Cardiac septum (tissue), 1 donor: ENCODE measurements at regions not wholly inside any gene's neighbourhood (a gene's known extent, or its start where the extent isn't known, plus 50 kb on each side); places are given as distances from the start of the nearest gene placed in this dataset.
"Not testable (repeated sequence)": the region's sequence is repeated elsewhere in the genome, so short reads cannot be mapped to it uniquely, and the experiment has no call there.

Source experiments
- DNase-seq: peaks from one replicate; pipeline ENCODE4 v3.0.0-alpha.2; 2020; ENCODE audit warnings: low spot score
- intact Hi-C: fragments of 100-400 bp; cut with DNase I; formaldehyde crosslinking; loops from one replicate; pipeline ENCODE4 v1.14.0; 2022
- donor health status: DM: no; HTN: no; CAD: no.

GRCh38 chr3:177481329-177481728 is 284.0 kb upstream of the TBL1XR1 start:
- no peak for DNase-seq
- intact Hi-C loops, result no loop called here

- intact Hi-C loops, result no loop called here
- DNase-seq, result no peak
Measured at GRCh38 chr3:177482048-177482691, 284.9 kb upstream of the TBL1XR1 start.

GRCh38 chr3:177483182-177483967 is 286.1 kb upstream of the TBL1XR1 start:
- no peak for DNase-seq
- intact Hi-C loops, result no loop called here

- no peak for DNase-seq
- intact Hi-C loops, result no loop called here
Measured at GRCh38 chr3:177484206-177484605, 286.9 kb upstream of the TBL1XR1 start.

- intact Hi-C loops, result no loop called here
- DNase-seq, result no peak
Measured at GRCh38 chr3:177484926-177485325, 287.6 kb upstream of the TBL1XR1 start.

- DNase-seq, result no peak
- intact Hi-C loops, result no loop called here
Measured at GRCh38 chr3:177487635-177488186, 290.4 kb upstream of the TBL1XR1 start.

- DNase-seq, result no peak
- intact Hi-C loops, result no loop called here
Measured at GRCh38 chr3:177488740-177489139, 291.5 kb upstream of the TBL1XR1 start.

- no peak for DNase-seq
- intact Hi-C loops, result no loop called here
Measured at GRCh38 chr3:177490626-177491025, 293.3 kb upstream of the TBL1XR1 start.

GRCh38 chr3:177491296-177492032 is 294.2 kb upstream of the TBL1XR1 start:
- intact Hi-C loops, result no loop called here
- DNase-seq, result no peak

GRCh38 chr3:177493091-177493490 is 295.8 kb upstream of the TBL1XR1 start:
- intact Hi-C loops, result no loop called here
- DNase-seq, result no peak

- intact Hi-C loops, result no loop called here
- no peak for DNase-seq
Measured at GRCh38 chr3:177494216-177494615, 296.9 kb upstream of the TBL1XR1 start.

- DNase-seq, result no peak
- intact Hi-C loops, result no loop called here
Measured at GRCh38 chr3:177495566-177495965, 298.3 kb upstream of the TBL1XR1 start.

GRCh38 chr3:177498037-177498857 is 301.0 kb upstream of the TBL1XR1 start:
- DNase-seq, result no peak
- intact Hi-C loops, result no loop called here

GRCh38 chr3:177499039-177499438 is 301.8 kb upstream of the TBL1XR1 start:
- DNase-seq, intact Hi-C loops: not testable (repeated sequence)

- intact Hi-C loops, result no loop called here
- DNase-seq, result no peak
Measured at GRCh38 chr3:177499779-177500423, 302.6 kb upstream of the TBL1XR1 start.

GRCh38 chr3:177510693-177511216 is 313.5 kb upstream of the TBL1XR1 start:
- intact Hi-C loops, result no loop called here
- no peak for DNase-seq

- DNase-seq, result no peak
- intact Hi-C loops, result no loop called here
Measured at GRCh38 chr3:177512945-177513814, 315.9 kb upstream of the TBL1XR1 start.
